Tibial artery (tissue), 4 donors: ENCODE measurements at regions not wholly inside any gene's neighbourhood (a gene's known extent, or its start where the extent isn't known, plus 50 kb on each side); places are given as distances from the start of the nearest gene placed in this dataset.

Experiments used
- DNase-seq, 2 donors: peaks; one replicate each; pipeline ENCODE4 v3.0.0-alpha.2; 2019
- H3K27ac ChIP-seq, 2 donors: fragments of 200-600 bp; sonication (generic) in 1 of 2; 1 replicate in 1 of 2; 2 replicates in 1 of 2; pipeline ENCODE4 v1.5.1; 2018 to 2019; ENCODE audit warnings: mild to moderate bottlenecking in 1 of 2
- H3K27me3 ChIP-seq, 2 donors: fragments of 200-600 bp; sonication (generic) in 1 of 2; one replicate each; pipeline versions ENCODE4 v1.5.1 to v1.6.0; 2016 to 2019
- H3K36me3 ChIP-seq, 3 donors: fragments of 200-600 bp; sonication (generic) in 2 of 3; one replicate each; pipeline ENCODE4 v1.5.1; 2016 to 2019; ENCODE audit warnings: mild to moderate bottlenecking in 2 of 3
- H3K4me1 ChIP-seq, 4 donors: fragments of 200-600 bp; sonication (generic) in 2 of 4; 1 replicate in 3 of 4; 2 replicates in 1 of 4; pipeline ENCODE4 v1.5.1; 2016 to 2019
- H3K4me3 ChIP-seq, 2 donors: fragments of 200-600 bp; sonication (generic) in 1 of 2; 1 replicate in 1 of 2; 2 replicates in 1 of 2; pipeline ENCODE4 v1.5.1; 2018 to 2019; ENCODE audit warnings: mild to moderate bottlenecking in 2 of 2
- H3K9me3 ChIP-seq, 3 donors: fragments of 200-600 bp; sonication (generic) in 1 of 3; one replicate each; pipeline ENCODE4 v1.5.1; 2016 to 2019
- intact Hi-C: fragments of 100-400 bp; cut with DNase I; formaldehyde crosslinking; loops from one replicate; pipeline ENCODE4 v1.15.0; 2023; ENCODE audit warnings: low total_unique reads
- TF ChIP-seq, protein P1 (sequence below), 2 experiments: fragments of 200-600 bp in 1 of 2; fragments of 450-650 bp in 1 of 2; IDR thresholded peaks; one replicate each; pipeline ENCODE4 v1.5.1; 2017 to 2019; ENCODE audit warnings: antibody characterized with exemption in 2 of 2, mild to moderate bottlenecking in 1 of 2, moderate library complexity in 1 of 2

DNA sequence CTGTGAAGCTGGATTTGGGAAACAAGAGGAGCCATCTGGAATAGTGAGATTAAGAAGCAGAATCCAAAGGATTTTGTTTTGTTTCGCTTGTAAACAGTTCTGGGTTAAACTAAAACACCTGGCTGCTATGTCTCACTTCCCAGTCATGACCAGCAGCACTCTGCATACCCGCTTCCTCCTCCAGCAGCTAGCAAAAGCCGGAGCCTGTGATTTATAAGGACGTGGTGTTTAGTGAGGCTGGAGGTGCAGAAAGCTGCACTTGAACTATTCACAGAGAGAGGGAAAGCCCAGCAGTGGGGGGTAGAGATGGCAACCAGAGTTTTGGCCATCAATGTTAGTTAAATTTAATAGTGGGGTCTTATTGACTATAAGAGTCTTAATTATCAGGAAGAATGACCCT is 240.2 kb downstream of the AJAP1 start:
- DNase-seq = no peak
- intact Hi-C loops = no loop called here
- H3K4me3 ChIP-seq = no peak overlapping the region
- H3K27ac ChIP-seq = no peak overlapping the region
- no peaks in the 10 kb centered on the region for H3K36me3 ChIP-seq
- H3K4me1 ChIP-seq = no peaks in the 10 kb centered on the region
- TF ChIP-seq, protein P1, sequence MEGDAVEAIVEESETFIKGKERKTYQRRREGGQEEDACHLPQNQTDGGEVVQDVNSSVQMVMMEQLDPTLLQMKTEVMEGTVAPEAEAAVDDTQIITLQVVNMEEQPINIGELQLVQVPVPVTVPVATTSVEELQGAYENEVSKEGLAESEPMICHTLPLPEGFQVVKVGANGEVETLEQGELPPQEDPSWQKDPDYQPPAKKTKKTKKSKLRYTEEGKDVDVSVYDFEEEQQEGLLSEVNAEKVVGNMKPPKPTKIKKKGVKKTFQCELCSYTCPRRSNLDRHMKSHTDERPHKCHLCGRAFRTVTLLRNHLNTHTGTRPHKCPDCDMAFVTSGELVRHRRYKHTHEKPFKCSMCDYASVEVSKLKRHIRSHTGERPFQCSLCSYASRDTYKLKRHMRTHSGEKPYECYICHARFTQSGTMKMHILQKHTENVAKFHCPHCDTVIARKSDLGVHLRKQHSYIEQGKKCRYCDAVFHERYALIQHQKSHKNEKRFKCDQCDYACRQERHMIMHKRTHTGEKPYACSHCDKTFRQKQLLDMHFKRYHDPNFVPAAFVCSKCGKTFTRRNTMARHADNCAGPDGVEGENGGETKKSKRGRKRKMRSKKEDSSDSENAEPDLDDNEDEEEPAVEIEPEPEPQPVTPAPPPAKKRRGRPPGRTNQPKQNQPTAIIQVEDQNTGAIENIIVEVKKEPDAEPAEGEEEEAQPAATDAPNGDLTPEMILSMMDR (IDR thresholded peaks at IDR 0.05) = no peak
- no peaks in the 10 kb centered on the region for H3K27me3 ChIP-seq
- H3K9me3 ChIP-seq = no peaks in the 10 kb centered on the region

GRCh38 chr1:4880626-4881025 is 226.2 kb downstream of the AJAP1 start:
- Histone ChIP-seq H3K27me3 (no peaks in the 10 kb centered on the region), H3K36me3 (no peaks in the 10 kb centered on the region), H3K4me1 (no peaks in the 10 kb centered on the region), H3K4me3 (no peak overlapping the region), H3K27ac (no peak overlapping the region), H3K9me3 (no peaks in the 10 kb centered on the region)
- TF ChIP-seq, protein P1 (IDR thresholded peaks at IDR 0.05) = no peak
- DNase-seq = no peak
- intact Hi-C loops = no loop called here

- no peaks in the 10 kb centered on the region for H3K27me3 ChIP-seq
- no peak for DNase-seq
- intact Hi-C loops = no loop called here
Observed at GRCh38 chr1:4877426-4877825, 223.0 kb downstream of the AJAP1 start.

DNA sequence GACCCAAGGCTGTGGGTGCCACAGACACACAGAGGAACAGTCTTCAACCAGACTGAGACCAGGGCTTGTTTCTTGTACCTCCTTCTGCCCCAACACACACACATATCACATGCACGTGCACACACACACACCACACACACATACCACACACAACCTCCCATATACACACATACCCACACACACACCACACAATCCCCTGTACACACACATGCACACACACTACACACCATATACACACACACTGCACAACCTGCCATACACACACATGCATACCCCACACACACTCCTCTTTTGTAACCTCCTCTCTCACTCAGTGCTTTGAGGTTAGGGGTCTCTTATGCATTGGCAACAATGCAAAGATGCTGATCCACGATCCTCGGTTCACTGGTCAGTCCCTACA is 217.0 kb downstream of the AJAP1 start:
- no peak for DNase-seq
- H3K27me3 ChIP-seq = no peaks in the 10 kb centered on the region
- H3K9me3 ChIP-seq = no peaks in the 10 kb centered on the region
- intact Hi-C loops = no loop called here
- H3K4me3 ChIP-seq = no peak overlapping the region
- TF ChIP-seq, protein P1 (IDR thresholded peaks at IDR 0.05) = no peak
- H3K36me3 ChIP-seq = no peaks in the 10 kb centered on the region
- no peak overlapping the region for H3K27ac ChIP-seq
- no peaks in the 10 kb centered on the region for H3K4me1 ChIP-seq

More at GRCh38 chr1:4877426-4877825, 223.0 kb downstream of the AJAP1 start:
- TF ChIP-seq, protein P1 (IDR thresholded peaks at IDR 0.05) = no peak
- no peaks in the 10 kb centered on the region for H3K36me3 ChIP-seq
- no peak overlapping the region for H3K4me3 ChIP-seq
- H3K27ac ChIP-seq = no peak overlapping the region
- no peaks in the 10 kb centered on the region for H3K9me3 ChIP-seq
- H3K4me1 ChIP-seq = no peaks in the 10 kb centered on the region

GRCh38 chr1:4868521-4868920 is 214.1 kb downstream of the AJAP1 start:
- H3K27me3 ChIP-seq = no peaks in the 10 kb centered on the region
- TF ChIP-seq, protein P1 (IDR thresholded peaks at IDR 0.05) = no peak
- DNase-seq = no peak
- H3K27ac ChIP-seq = no peak overlapping the region
- H3K9me3 ChIP-seq = no peaks in the 10 kb centered on the region
- no peaks in the 10 kb centered on the region for H3K36me3 ChIP-seq
- intact Hi-C loops = no loop called here
- no peak overlapping the region for H3K4me3 ChIP-seq
- no peaks in the 10 kb centered on the region for H3K4me1 ChIP-seq

DNA sequence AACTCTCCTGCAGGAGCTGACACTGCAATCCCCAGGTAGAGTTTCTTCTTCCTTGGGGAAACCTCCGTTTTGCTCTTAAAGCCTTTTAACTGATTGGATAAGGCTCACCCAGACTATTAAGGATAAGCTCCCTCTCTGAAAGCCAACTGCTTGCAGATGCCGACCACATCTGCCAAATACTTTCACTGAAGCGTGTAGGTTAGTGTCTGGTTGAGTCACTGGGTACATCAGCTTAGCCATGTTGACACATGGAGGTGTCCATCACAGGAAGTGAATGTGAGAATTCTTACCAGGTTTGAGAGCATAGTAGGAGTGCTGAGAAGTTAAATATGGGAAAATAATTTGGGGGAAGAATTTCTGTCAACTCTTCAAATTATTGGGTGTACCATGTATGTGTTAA is 202.0 kb downstream of the AJAP1 start:
- TF ChIP-seq, protein P1 (IDR thresholded peaks at IDR 0.05) = no peak
- Histone ChIP-seq H3K27me3 (no peaks in the 10 kb centered on the region), H3K36me3 (no peaks in the 10 kb centered on the region), H3K9me3 (peaks cover 0 to 3% (median 0%) of the 10 kb centered on the region in 3 donors), H3K27ac (no peak overlapping the region), H3K4me3 (no peak overlapping the region), H3K4me1 (no peaks in the 10 kb centered on the region)
- DNase-seq = no peak
- intact Hi-C loops = no loop called here
